OCI-LY1 (cell line): ENCODE measurements at regions not wholly inside any gene's neighbourhood (a gene's known extent, or its start where the extent isn't known, plus 50 kb on each side); places are given as distances from the start of the nearest gene placed in this dataset.

Source experiments
- H2AFZ ChIP-seq: fragments of 200-600 bp; sonication (generic), shearing (Covaris generic); 2 replicates; pipeline ENCODE4 v1.6.0; 2014; ENCODE audit warnings: antibody characterized with exemption, mild to moderate bottlenecking, low read length
- H3F3A ChIP-seq: fragments of 200-600 bp; sonication (generic), shearing (Covaris generic); 2 replicates; pipeline ENCODE4 v1.6.0; 2014; ENCODE audit warnings: mild to moderate bottlenecking, antibody characterized with exemption, low read length, moderate library complexity; ENCODE audit not compliant: insufficient read depth
- H3K27ac ChIP-seq: fragments of 200-600 bp; sonication (generic); 2 replicates; pipeline ENCODE4 v1.5.1; 2014; ENCODE audit warnings: low read length, mixed run types, mild to moderate bottlenecking, low read depth; ENCODE audit not compliant: poor library complexity, severe bottlenecking
- H3K27me3 ChIP-seq: fragments of 200-600 bp; sonication (generic); 2 replicates; pipeline ENCODE4 v1.6.0; 2014; ENCODE audit warnings: antibody characterized with exemption, mild to moderate bottlenecking, low read length, moderate library complexity; ENCODE audit not compliant: insufficient read depth
- H3K36me3 ChIP-seq: fragments of 200-600 bp; sonication (generic); 2 replicates; pipeline ENCODE4 v1.6.1; 2014; ENCODE audit warnings: mild to moderate bottlenecking, antibody characterized with exemption, low read length, moderate library complexity, mixed read lengths; ENCODE audit not compliant: insufficient read depth
- H3K4me1 ChIP-seq: fragments of 200-600 bp; sonication (generic); 2 replicates; pipeline ENCODE4 v1.5.1; 2014; ENCODE audit warnings: mild to moderate bottlenecking, low read length, moderate library complexity; ENCODE audit not compliant: insufficient read depth, severe bottlenecking
- H3K4me2 ChIP-seq: fragments of 200-600 bp; sonication (generic), shearing (Covaris generic); 2 replicates; pipeline ENCODE4 v1.6.1; 2014; ENCODE audit warnings: low read length
- H3K4me3 ChIP-seq: fragments of 200-600 bp; sonication (generic); 2 replicates; pipeline ENCODE4 v1.5.1; 2014; ENCODE audit warnings: low read length, low read depth, mild to moderate bottlenecking, mixed read lengths; ENCODE audit not compliant: poor library complexity, severe bottlenecking
- H3K79me2 ChIP-seq: fragments of 200-600 bp; shearing (Covaris generic); 2 replicates; pipeline ENCODE4 v1.6.1; 2016; ENCODE audit warnings: mixed run types, low read length, mixed read lengths; ENCODE audit not compliant: insufficient read depth
- H3K9ac ChIP-seq: fragments of 200-600 bp; sonication (generic), shearing (Covaris generic); 2 replicates; pipeline ENCODE4 v1.6.1; 2014; ENCODE audit warnings: mild to moderate bottlenecking, low read length, mixed read lengths
- H3K9me2 ChIP-seq: fragments of 200-600 bp; sonication (generic), shearing (Covaris generic); 2 replicates; pipeline ENCODE4 v1.6.1; 2014; ENCODE audit warnings: low read depth, mild to moderate bottlenecking, low read length, mixed read lengths
- H3K9me3 ChIP-seq: fragments of 200-600 bp; shearing (Covaris generic); 2 replicates; pipeline ENCODE4 v1.6.1; 2014; ENCODE audit warnings: low read length, mixed read lengths
- H4K20me1 ChIP-seq: fragments of 200-600 bp; sonication (generic), shearing (Covaris generic); 2 replicates; pipeline ENCODE4 v1.6.0; 2016; ENCODE audit warnings: mild to moderate bottlenecking, low read length; ENCODE audit not compliant: insufficient read depth
- EZH2 ChIP-seq: fragments of 200-600 bp; sonication (generic), shearing (Covaris generic); IDR thresholded peaks from 2 replicates; pipeline ENCODE4 v1.8.0; 2017; ENCODE audit warnings: borderline replicate concordance, mixed run types, mild to moderate bottlenecking, antibody characterized with exemption, low read length, moderate library complexity, mixed read lengths
- TF ChIP-seq, protein P1 (sequence below): fragments of 200-600 bp; sonication (generic), shearing (Covaris generic); IDR thresholded peaks from 2 replicates; pipeline ENCODE4 v1.5.1; 2017; ENCODE audit warnings: mild to moderate bottlenecking, antibody characterized with exemption, low read length, moderate library complexity, mixed read lengths

GRCh38 chr7:152489044-152489443 lies 53.2 kb upstream of the KMT2C start:
- H3K4me1 ChIP-seq, result no peaks in the 10 kb centered on the region
- no peaks in the 10 kb centered on the region for H3K36me3 ChIP-seq
- H3K9me2 ChIP-seq, result no peaks in the 10 kb centered on the region
- 0 out of 2 replicates have a peak, but pooled peaks cover 3% of the 10 kb centered on the region for H3K27me3 ChIP-seq
- no peak overlapping the region for H2AFZ ChIP-seq
- no peaks in the 10 kb centered on the region for H3K79me2 ChIP-seq
- H3K9me3 ChIP-seq, result no peaks in the 10 kb centered on the region
- H3K4me3 ChIP-seq, result no peak overlapping the region
- no peaks in the 10 kb centered on the region for H3F3A ChIP-seq
- TF ChIP-seq EZH2, result no peak
- TF ChIP-seq, protein P1, sequence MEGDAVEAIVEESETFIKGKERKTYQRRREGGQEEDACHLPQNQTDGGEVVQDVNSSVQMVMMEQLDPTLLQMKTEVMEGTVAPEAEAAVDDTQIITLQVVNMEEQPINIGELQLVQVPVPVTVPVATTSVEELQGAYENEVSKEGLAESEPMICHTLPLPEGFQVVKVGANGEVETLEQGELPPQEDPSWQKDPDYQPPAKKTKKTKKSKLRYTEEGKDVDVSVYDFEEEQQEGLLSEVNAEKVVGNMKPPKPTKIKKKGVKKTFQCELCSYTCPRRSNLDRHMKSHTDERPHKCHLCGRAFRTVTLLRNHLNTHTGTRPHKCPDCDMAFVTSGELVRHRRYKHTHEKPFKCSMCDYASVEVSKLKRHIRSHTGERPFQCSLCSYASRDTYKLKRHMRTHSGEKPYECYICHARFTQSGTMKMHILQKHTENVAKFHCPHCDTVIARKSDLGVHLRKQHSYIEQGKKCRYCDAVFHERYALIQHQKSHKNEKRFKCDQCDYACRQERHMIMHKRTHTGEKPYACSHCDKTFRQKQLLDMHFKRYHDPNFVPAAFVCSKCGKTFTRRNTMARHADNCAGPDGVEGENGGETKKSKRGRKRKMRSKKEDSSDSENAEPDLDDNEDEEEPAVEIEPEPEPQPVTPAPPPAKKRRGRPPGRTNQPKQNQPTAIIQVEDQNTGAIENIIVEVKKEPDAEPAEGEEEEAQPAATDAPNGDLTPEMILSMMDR, result no peak
- H3K9ac ChIP-seq, result no peak overlapping the region
- H3K27ac ChIP-seq, result no peak overlapping the region
- H3K4me2 ChIP-seq, result no peak overlapping the region
- H4K20me1 ChIP-seq, result no peaks in the 10 kb centered on the region

- TF ChIP-seq EZH2, result no peak
- TF ChIP-seq, protein P1, result no peak
- Histone ChIP-seq H3K9me2 (no peaks in the 10 kb centered on the region), H3K4me1 (no peaks in the 10 kb centered on the region), H4K20me1 (no peaks in the 10 kb centered on the region), H3K27ac (no peak overlapping the region), H3K9me3 (no peaks in the 10 kb centered on the region), H3K4me3 (no peak overlapping the region), H3K4me2 (no peak overlapping the region), H3F3A (no peaks in the 10 kb centered on the region), H3K36me3 (no peaks in the 10 kb centered on the region), H3K79me2 (no peaks in the 10 kb centered on the region), H3K27me3 (0 out of 2 replicates have a peak, but pooled peaks cover 3% of the 10 kb centered on the region), H3K9ac (no peak overlapping the region), H2AFZ (no peak overlapping the region)
Measured at GRCh38 chr7:152486968-152487367, 51.2 kb upstream of the KMT2C start.

- H3F3A ChIP-seq, result no peaks in the 10 kb centered on the region
- no peak overlapping the region for H3K4me3 ChIP-seq
- no peak overlapping the region for H3K4me2 ChIP-seq
- H3K4me1 ChIP-seq, result no peaks in the 10 kb centered on the region
- TF ChIP-seq, protein P1, result no peak
- TF ChIP-seq EZH2, result no peak
- H3K9me2 ChIP-seq, result no peaks in the 10 kb centered on the region
- no peaks in the 10 kb centered on the region for H3K79me2 ChIP-seq
- no peaks in the 10 kb centered on the region for H4K20me1 ChIP-seq
- no peaks in the 10 kb centered on the region for H3K36me3 ChIP-seq
- no peak overlapping the region for H3K27ac ChIP-seq
- H3K9ac ChIP-seq, result no peak overlapping the region
- H3K9me3 ChIP-seq, result no peaks in the 10 kb centered on the region
- 0 out of 2 replicates have a peak, but pooled peaks cover 3% of the 10 kb centered on the region for H3K27me3 ChIP-seq
- H2AFZ ChIP-seq, result no peak overlapping the region
Measured at GRCh38 chr7:152485826-152486225, 50.0 kb upstream of the KMT2C start.
